Right lobe of liver (tissue), 6 donors: ENCODE measurements at regions not wholly inside any gene's neighbourhood (a gene's known extent, or its start where the extent isn't known, plus 50 kb on each side); places are given as distances from the start of the nearest gene placed in this dataset.
A peak's percentile ranks its signal among the peaks of the same experiment; 100 is the strongest.

Source experiments
- ATAC-seq, 4 donors: fragments of 200-7000 bp; cut with Tn5 transposase; one replicate each; pipeline ENCODE4 v1.9.1; 2020; ENCODE audit warnings: mild to moderate bottlenecking in 4 of 4, moderate library complexity in 4 of 4
- DNase-seq, 3 donors: peaks; one replicate each; pipeline ENCODE4 v3.0.0-alpha.2; 2020
- H3K27ac ChIP-seq, 3 donors: fragments of 200-600 bp; one replicate each; pipeline ENCODE4 v1.8.0; 2022
- H3K27me3 ChIP-seq, 2 donors: fragments of 200-600 bp; one replicate each; pipeline ENCODE4 v1.8.0; 2022
- H3K36me3 ChIP-seq, 4 donors: fragments of 200-600 bp; sonication (generic) in 1 of 4; one replicate each; pipeline versions ENCODE4 v1.5.1 to v1.8.0; 2017 to 2022; ENCODE audit warnings: control low read depth in 1 of 4
- H3K4me1 ChIP-seq, 4 donors: fragments of 200-600 bp; sonication (generic) in 1 of 4; one replicate each; pipeline versions ENCODE4 v1.5.1 to v1.8.0; 2017 to 2022; ENCODE audit warnings: control low read depth in 1 of 4
- H3K4me3 ChIP-seq, 3 donors: fragments of 200-600 bp; one replicate each; pipeline ENCODE4 v1.8.0; 2022
- H3K9me3 ChIP-seq, 4 donors: fragments of 200-600 bp; sonication (generic) in 1 of 4; one replicate each; pipeline versions ENCODE4 v1.5.1 to v1.8.0; 2017 to 2022; ENCODE audit warnings: control low read depth in 1 of 4
- POLR2A ChIP-seq: fragments of 450-650 bp; IDR thresholded peaks from one replicate; pipeline ENCODE4 v1.6.1; 2017; ENCODE audit warnings: antibody characterized with exemption, mild to moderate bottlenecking
- WGBS: methylation state at CpG from one replicate; pipeline ENCODE4 v1.1.6; 2018; ENCODE audit warnings: low coverage, low lambda C conversion rate; ENCODE audit not compliant: insufficient coverage; ENCODE audit errors: missing lambda C conversion rate; 5-methylcytosine and 5-hydroxymethylcytosine counted together
- intact Hi-C, 2 donors: fragments of 100-400 bp; cut with DNase I; formaldehyde crosslinking; loops; one replicate each; pipeline versions ENCODE4 v1.11.2 to v1.14.1; 2022
- TF ChIP-seq, protein P1 (sequence below), 4 donors: fragments of 200-600 bp in 3 of 4; fragments of 450-650 bp in 1 of 4; IDR thresholded peaks; one replicate each; pipeline versions ENCODE4 v1.5.1 to v1.8.0; 2016 to 2022; ENCODE audit warnings: antibody characterized with exemption in 4 of 4, mild to moderate bottlenecking in 2 of 4
- donor health status: DM: no; HTN: yes; CAD: no.
- donor health status: DM: no; HTN: no; CAD: no.
- donor health status: DM: no; HTN: no; CAD: no.
- donor health status: DM: no; HTN: yes; CAD: no.
- donor health status: DM: no; HTN: yes; CAD: no.

- no peak overlapping the region for H3K27ac ChIP-seq
- TF ChIP-seq POLR2A: no peak
- TF ChIP-seq, protein P1, sequence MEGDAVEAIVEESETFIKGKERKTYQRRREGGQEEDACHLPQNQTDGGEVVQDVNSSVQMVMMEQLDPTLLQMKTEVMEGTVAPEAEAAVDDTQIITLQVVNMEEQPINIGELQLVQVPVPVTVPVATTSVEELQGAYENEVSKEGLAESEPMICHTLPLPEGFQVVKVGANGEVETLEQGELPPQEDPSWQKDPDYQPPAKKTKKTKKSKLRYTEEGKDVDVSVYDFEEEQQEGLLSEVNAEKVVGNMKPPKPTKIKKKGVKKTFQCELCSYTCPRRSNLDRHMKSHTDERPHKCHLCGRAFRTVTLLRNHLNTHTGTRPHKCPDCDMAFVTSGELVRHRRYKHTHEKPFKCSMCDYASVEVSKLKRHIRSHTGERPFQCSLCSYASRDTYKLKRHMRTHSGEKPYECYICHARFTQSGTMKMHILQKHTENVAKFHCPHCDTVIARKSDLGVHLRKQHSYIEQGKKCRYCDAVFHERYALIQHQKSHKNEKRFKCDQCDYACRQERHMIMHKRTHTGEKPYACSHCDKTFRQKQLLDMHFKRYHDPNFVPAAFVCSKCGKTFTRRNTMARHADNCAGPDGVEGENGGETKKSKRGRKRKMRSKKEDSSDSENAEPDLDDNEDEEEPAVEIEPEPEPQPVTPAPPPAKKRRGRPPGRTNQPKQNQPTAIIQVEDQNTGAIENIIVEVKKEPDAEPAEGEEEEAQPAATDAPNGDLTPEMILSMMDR (IDR thresholded peaks at IDR 0.05): no peak
- 93% methylated on average over 13 of the region's 13 CpGs for WGBS
- H3K9me3 ChIP-seq: no peaks in the 10 kb centered on the region
- H3K36me3 ChIP-seq: no peaks in the 10 kb centered on the region
- H3K27me3 ChIP-seq: no peaks in the 10 kb centered on the region
- H3K4me1 ChIP-seq: peaks cover 0 to 8% (median 0%) of the 10 kb centered on the region in 4 donors
- no peak for ATAC-seq
- H3K4me3 ChIP-seq: no peak overlapping the region
- DNase-seq: no peak
- intact Hi-C loops: no loop called here
Observed at GRCh38 chr6:144401736-144402733, 116.9 kb downstream of the UTRN start.

GRCh38 chr6:144402750-144403149, 117.6 kb downstream of the UTRN start:
- no peaks in the 10 kb centered on the region for H3K36me3 ChIP-seq
- ATAC-seq: no peak

DNA sequence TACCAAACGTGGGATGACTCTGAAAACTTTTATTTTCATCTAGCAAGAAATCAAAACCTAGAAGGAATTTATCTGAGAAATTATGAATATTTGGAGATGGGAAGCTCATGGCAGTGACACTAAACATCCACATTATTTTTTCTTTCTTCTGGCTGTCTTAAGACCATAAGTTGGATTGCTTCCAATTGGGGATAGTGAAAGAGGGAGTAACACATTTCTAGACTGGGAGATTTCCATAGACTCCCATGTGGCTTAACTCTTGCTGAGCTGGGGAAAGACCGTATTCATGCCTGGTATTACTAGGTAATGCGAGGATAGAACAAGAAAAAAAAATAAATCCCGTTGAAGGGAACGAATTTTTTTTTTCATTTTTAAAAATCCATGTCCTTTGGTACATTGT, 120.0 kb downstream of the UTRN start:
- DNase-seq (no peak), ATAC-seq (no peak)
- TF ChIP-seq, protein P1 (IDR thresholded peaks at IDR 0.05): no peak
- no peak for TF ChIP-seq POLR2A
- Histone ChIP-seq H3K9me3 (no peaks in the 10 kb centered on the region), H3K27ac (no peak overlapping the region), H3K36me3 (no peaks in the 10 kb centered on the region), H3K4me3 (no peak overlapping the region), H3K4me1 (peaks cover 0 to 8% (median 0%) of the 10 kb centered on the region in 4 donors), H3K27me3 (no peaks in the 10 kb centered on the region)
- 70% methylated on average over 5 of the region's 5 CpGs for WGBS
- intact Hi-C loops: no loop called here

More at GRCh38 chr6:144402750-144403149, 117.6 kb downstream of the UTRN start:
- no peak overlapping the region for H3K4me3 ChIP-seq
- intact Hi-C loops: no loop called here
- no peaks in the 10 kb centered on the region for H3K9me3 ChIP-seq
- no peak overlapping the region for H3K27ac ChIP-seq
- TF ChIP-seq, protein P1 (IDR thresholded peaks at IDR 0.05): no peak
- no peak for TF ChIP-seq POLR2A
- 94% methylated on average over 7 of the region's 8 CpGs for WGBS
- H3K27me3 ChIP-seq: no peaks in the 10 kb centered on the region
- peaks cover 0 to 8% (median 0%) of the 10 kb centered on the region in 4 donors for H3K4me1 ChIP-seq
- no peak for DNase-seq

- intact Hi-C loops: no loop called here
- no peak for TF ChIP-seq POLR2A
- TF ChIP-seq, protein P1 (IDR thresholded peaks at IDR 0.05): no peak
- 67% methylated on average over 3 of the region's 3 CpGs for WGBS
Observed at GRCh38 chr6:144406796-144407195, 121.7 kb downstream of the UTRN start.

More at GRCh38 chr6:144406796-144407195, 121.7 kb downstream of the UTRN start:
- H3K9me3 ChIP-seq: no peaks in the 10 kb centered on the region
- no peaks in the 10 kb centered on the region for H3K4me1 ChIP-seq
- ATAC-seq (peak; percentile 43 to 80 (median 63)), DNase-seq (no peak)
- H3K27me3 ChIP-seq: no peaks in the 10 kb centered on the region
- H3K4me3 ChIP-seq: no peak overlapping the region
- no peaks in the 10 kb centered on the region for H3K36me3 ChIP-seq
- H3K27ac ChIP-seq: no peak overlapping the region
